Activated naive CD4-positive, alpha-beta T cell treated with anti-CD3 and anti-CD28 coated beads for 36 hours (primary cell): ENCODE measurements at regions not wholly inside any gene's neighbourhood (a gene's known extent, or its start where the extent isn't known, plus 50 kb on each side); places are given as distances from the start of the nearest gene placed in this dataset.

Experiments
- CTCF ChIA-PET: fragments of 350-600 bp; sonication (Branson Sonifier 250); formaldehyde crosslinking; loops from one replicate; lab custom pipeline; 2021; ENCODE audit warnings: antibody characterized with exemption; lab: Charles Lee
- DNase-seq: peaks from one replicate; pipeline ENCODE4 v3.0.0-alpha.2; 2020
- H3K27ac Mint-ChIP-seq: one replicate; pipeline ENCODE4 v1.8.0; 2021; ENCODE audit warnings: mild to moderate bottlenecking, mixed read lengths
- H3K27me3 Mint-ChIP-seq: one replicate; pipeline ENCODE4 v1.8.0; 2021; ENCODE audit warnings: low read depth, mixed read lengths
- H3K36me3 Mint-ChIP-seq: one replicate; pipeline ENCODE4 v1.8.0; 2021; ENCODE audit warnings: low read depth, mixed read lengths
- H3K4me1 Mint-ChIP-seq: one replicate; pipeline ENCODE4 v1.8.0; 2021; ENCODE audit warnings: low read depth, mixed read lengths
- H3K4me3 Mint-ChIP-seq: one replicate; pipeline ENCODE4 v1.8.0; 2021; ENCODE audit warnings: mild to moderate bottlenecking, moderate library complexity, mixed read lengths
- H3K9me3 Mint-ChIP-seq: one replicate; pipeline ENCODE4 v1.8.0; 2021; ENCODE audit warnings: mixed read lengths
- intact Hi-C: fragments of 100-400 bp; cut with micrococcal nuclease; formaldehyde crosslinking; loops from one replicate; pipeline ENCODE4 v1.15.1; 2023

- Mint-ChIP-seq H3K27ac (no peak overlapping the region), H3K4me1 (no peaks in the 10 kb centered on the region), H3K27me3 (peaks cover 3% of the 10 kb centered on the region), H3K9me3 (no peaks in the 10 kb centered on the region), H3K4me3 (no peak overlapping the region), H3K36me3 (no peaks in the 10 kb centered on the region)
- DNase-seq: no peak
- intact Hi-C loops: no loop called here
- CTCF ChIA-PET: interaction anchor here (1.1 to 2.0 kb wide), 2 partner anchors 10 to 94 kb away, joined by 4 to 6 read pairs; no protein-coding TSS in a partner anchor
Measured at GRCh38 chr12:13371797-13372196, 175.3 kb downstream of the EMP1 start.

- Mint-ChIP-seq H3K36me3 (no peaks in the 10 kb centered on the region), H3K27me3 (peaks cover 3% of the 10 kb centered on the region), H3K4me1 (no peaks in the 10 kb centered on the region), H3K9me3 (no peaks in the 10 kb centered on the region), H3K27ac (no peak overlapping the region), H3K4me3 (no peak overlapping the region)
- CTCF ChIA-PET: interaction anchor here (1.1 to 2.0 kb wide), 2 partner anchors 9 to 93 kb away, joined by 4 to 6 read pairs; no protein-coding TSS in a partner anchor
- intact Hi-C loops: no loop called here
- DNase-seq: no peak
Measured at GRCh38 chr12:13371367-13371766, 174.8 kb downstream of the EMP1 start.

- H3K4me3 Mint-ChIP-seq: no peak overlapping the region
- no peaks in the 10 kb centered on the region for H3K9me3 Mint-ChIP-seq
- DNase-seq: no peak
- no peaks in the 10 kb centered on the region for H3K36me3 Mint-ChIP-seq
- H3K27ac Mint-ChIP-seq: no peak overlapping the region
- CTCF ChIA-PET: interaction anchor here (0.6 kb wide), 1 partner anchor 21 kb away, joined by 3 read pairs; no protein-coding TSS in a partner anchor
- H3K4me1 Mint-ChIP-seq: no peaks in the 10 kb centered on the region
- intact Hi-C loops: no loop called here
- peaks cover 3% of the 10 kb centered on the region for H3K27me3 Mint-ChIP-seq
Measured at GRCh38 chr12:13369474-13370056, 173.0 kb downstream of the EMP1 start.

- Mint-ChIP-seq H3K4me1 (no peaks in the 10 kb centered on the region), H3K4me3 (no peak overlapping the region), H3K27ac (no peak overlapping the region), H3K9me3 (no peaks in the 10 kb centered on the region), H3K27me3 (peaks cover 3% of the 10 kb centered on the region), H3K36me3 (no peaks in the 10 kb centered on the region)
- intact Hi-C loops: no loop called here
- DNase-seq: no peak
- CTCF ChIA-PET: no interaction called here
Measured at GRCh38 chr12:13368971-13369370, 172.4 kb downstream of the EMP1 start.

GRCh38 chr12:13368431-13368830, 171.9 kb downstream of the EMP1 start:
- no peaks in the 10 kb centered on the region for H3K4me1 Mint-ChIP-seq
- intact Hi-C loops: no loop called here
- CTCF ChIA-PET: no interaction called here
- no peaks in the 10 kb centered on the region for H3K36me3 Mint-ChIP-seq
- DNase-seq: no peak
- peaks cover 3% of the 10 kb centered on the region for H3K27me3 Mint-ChIP-seq
- H3K9me3 Mint-ChIP-seq: no peaks in the 10 kb centered on the region
- H3K4me3 Mint-ChIP-seq: no peak overlapping the region
- no peak overlapping the region for H3K27ac Mint-ChIP-seq

- CTCF ChIA-PET: no interaction called here
- Mint-ChIP-seq H3K36me3 (no peaks in the 10 kb centered on the region), H3K4me3 (no peak overlapping the region), H3K27me3 (peaks cover 3% of the 10 kb centered on the region), H3K4me1 (no peaks in the 10 kb centered on the region), H3K27ac (no peak overlapping the region), H3K9me3 (no peaks in the 10 kb centered on the region)
- DNase-seq: no peak
- intact Hi-C loops: no loop called here
Measured at GRCh38 chr12:13367973-13368372, 171.4 kb downstream of the EMP1 start.

- intact Hi-C loops: no loop called here
- Mint-ChIP-seq H3K36me3 (no peaks in the 10 kb centered on the region), H3K27me3 (peaks cover 13% of the 10 kb centered on the region), H3K27ac (no peak overlapping the region), H3K9me3 (no peaks in the 10 kb centered on the region), H3K4me1 (no peaks in the 10 kb centered on the region), H3K4me3 (no peak overlapping the region)
- CTCF ChIA-PET: interaction anchor here (0.6 kb wide), 1 partner anchor 298 kb away, joined by 3 read pairs; no protein-coding TSS in a partner anchor
- no peak for DNase-seq
Measured at GRCh38 chr12:13365748-13366366, 169.3 kb downstream of the EMP1 start.

GRCh38 chr12:13362260-13362841, 165.8 kb downstream of the EMP1 start:
- Mint-ChIP-seq H3K27ac (no peak overlapping the region), H3K9me3 (no peaks in the 10 kb centered on the region), H3K4me3 (no peak overlapping the region), H3K27me3 (peaks cover 15% of the 10 kb centered on the region), H3K36me3 (no peaks in the 10 kb centered on the region), H3K4me1 (no peaks in the 10 kb centered on the region)
- intact Hi-C loops: loop anchor here (1.0 to 5.0 kb wide), 4 partner anchors 105 to 805 kb away; no protein-coding TSS in a partner anchor
- peak; percentile 75 for DNase-seq
- CTCF ChIA-PET: interaction anchor here (0.6 to 1.8 kb wide), 26 partner anchors 9 to 824 kb away, joined by 3 to 8 read pairs (median 4); no protein-coding TSS in a partner anchor

- DNase-seq: no peak
- no peak overlapping the region for H3K27ac Mint-ChIP-seq
- H3K27me3 Mint-ChIP-seq: peaks cover 15% of the 10 kb centered on the region
- no peak overlapping the region for H3K4me3 Mint-ChIP-seq
- CTCF ChIA-PET: interaction anchor here (1.1 kb wide), 1 partner anchor 42 kb away, joined by 3 read pairs; no protein-coding TSS in a partner anchor
- H3K4me1 Mint-ChIP-seq: no peaks in the 10 kb centered on the region
- intact Hi-C loops: loop anchor here (5.0 kb wide), 2 partner anchors 102 to 303 kb away; no protein-coding TSS in a partner anchor
- H3K36me3 Mint-ChIP-seq: no peaks in the 10 kb centered on the region
- no peaks in the 10 kb centered on the region for H3K9me3 Mint-ChIP-seq
Measured at GRCh38 chr12:13359636-13360035, 163.1 kb downstream of the EMP1 start.

GRCh38 chr12:13358391-13358905, 161.9 kb downstream of the EMP1 start:
- intact Hi-C loops: no loop called here
- Mint-ChIP-seq H3K27me3 (peaks cover 15% of the 10 kb centered on the region), H3K4me1 (no peaks in the 10 kb centered on the region), H3K36me3 (no peaks in the 10 kb centered on the region), H3K27ac (no peak overlapping the region), H3K9me3 (no peaks in the 10 kb centered on the region), H3K4me3 (no peak overlapping the region)
- DNase-seq: no peak
- CTCF ChIA-PET: no interaction called here

- Mint-ChIP-seq H3K27ac (no peak overlapping the region), H3K36me3 (no peaks in the 10 kb centered on the region), H3K9me3 (no peaks in the 10 kb centered on the region), H3K27me3 (peaks cover 19% of the 10 kb centered on the region), H3K4me3 (no peak overlapping the region), H3K4me1 (peaks cover 6% of the 10 kb centered on the region)
- intact Hi-C loops: no loop called here
- CTCF ChIA-PET: no interaction called here
- DNase-seq: no peak
Measured at GRCh38 chr12:13350946-13351345, 154.4 kb downstream of the EMP1 start.

GRCh38 chr12:13350381-13350780, 153.9 kb downstream of the EMP1 start:
- no peaks in the 10 kb centered on the region for H3K9me3 Mint-ChIP-seq
- no peaks in the 10 kb centered on the region for H3K36me3 Mint-ChIP-seq
- CTCF ChIA-PET: interaction anchor here (0.9 kb wide), 1 partner anchor 14 kb away, joined by 3 read pairs; no protein-coding TSS in a partner anchor
- peaks cover 19% of the 10 kb centered on the region for H3K27me3 Mint-ChIP-seq
- DNase-seq: no peak
- no peak overlapping the region for H3K27ac Mint-ChIP-seq
- intact Hi-C loops: no loop called here
- peaks cover 6% of the 10 kb centered on the region for H3K4me1 Mint-ChIP-seq
- no peak overlapping the region for H3K4me3 Mint-ChIP-seq
